Smooth muscle cell of the brain vasculature (primary cell): ENCODE measurements at regions not wholly inside any gene's neighbourhood (a gene's known extent, or its start where the extent isn't known, plus 50 kb on each side); places are given as distances from the start of the nearest gene placed in this dataset.
A peak's percentile ranks its signal among the peaks of the same experiment; 100 is the strongest.

Source experiments
- DNase-seq: peaks from one replicate; pipeline ENCODE4 v3.0.0-alpha.2; 2012; ENCODE audit warnings: low read depth, low spot score

- DNase-seq = no peak
Measured at GRCh38 chr6:9532621-9533557, 882.0 kb downstream of the TFAP2A start.

- DNase-seq = no peak
Measured at GRCh38 chr6:9527679-9528286, 887.1 kb downstream of the TFAP2A start.

GRCh38 chr6:9523462-9523861 is 891.4 kb downstream of the TFAP2A start:
- DNase-seq = no peak

- DNase-seq = no peak
Measured at GRCh38 chr6:9522101-9522500, 892.8 kb downstream of the TFAP2A start.

- no peak for DNase-seq
Measured at GRCh38 chr6:9521152-9521530, 893.7 kb downstream of the TFAP2A start.

- no peak for DNase-seq
Measured at GRCh38 chr6:9520417-9521151, 894.3 kb downstream of the TFAP2A start.

- DNase-seq = no peak
Measured at GRCh38 chr6:9518431-9518830, 896.4 kb downstream of the TFAP2A start.

- DNase-seq = no peak
Measured at GRCh38 chr6:9517806-9518205, 897.1 kb downstream of the TFAP2A start.

GRCh38 chr6:9515633-9516606 is 899.0 kb downstream of the TFAP2A start:
- no peak for DNase-seq

GRCh38 chr6:9514146-9514545 is 900.7 kb downstream of the TFAP2A start:
- peak; percentile 62 for DNase-seq

- DNase-seq = no peak
Measured at GRCh38 chr6:9511157-9511556, 903.7 kb downstream of the TFAP2A start.

- no peak for DNase-seq
Measured at GRCh38 chr6:9507136-9507895, 907.6 kb downstream of the TFAP2A start.

GRCh38 chr6:9504191-9504590 is 910.7 kb downstream of the TFAP2A start:
- DNase-seq = no peak

- DNase-seq = no peak
Measured at GRCh38 chr6:9503111-9503761, 911.6 kb downstream of the TFAP2A start.

GRCh38 chr6:9499709-9500108 is 915.2 kb downstream of the TFAP2A start:
- DNase-seq = no peak

- DNase-seq = no peak
Measured at GRCh38 chr6:9496837-9497236, 918.0 kb downstream of the TFAP2A start.

GRCh38 chr6:9494864-9495263 is 920.0 kb downstream of the TFAP2A start:
- no peak for DNase-seq

- no peak for DNase-seq
Measured at GRCh38 chr6:9492790-9493189, 922.1 kb downstream of the TFAP2A start.

- DNase-seq = no peak
Measured at GRCh38 chr6:9487128-9487527, 927.7 kb downstream of the TFAP2A start.

GRCh38 chr6:9485992-9486391 is 928.9 kb downstream of the TFAP2A start:
- DNase-seq = no peak
